ENCODE measurements at regions not wholly inside any gene's neighbourhood (a gene's known extent, or its start where the extent isn't known, plus 50 kb on each side); places are given as distances from the start of the nearest gene placed in this dataset.
"Not testable (repeated sequence)": the region's sequence is repeated elsewhere in the genome, so short reads cannot be mapped to it uniquely, and the experiment has no call there.

- TF ChIP-seq, protein P1, sequence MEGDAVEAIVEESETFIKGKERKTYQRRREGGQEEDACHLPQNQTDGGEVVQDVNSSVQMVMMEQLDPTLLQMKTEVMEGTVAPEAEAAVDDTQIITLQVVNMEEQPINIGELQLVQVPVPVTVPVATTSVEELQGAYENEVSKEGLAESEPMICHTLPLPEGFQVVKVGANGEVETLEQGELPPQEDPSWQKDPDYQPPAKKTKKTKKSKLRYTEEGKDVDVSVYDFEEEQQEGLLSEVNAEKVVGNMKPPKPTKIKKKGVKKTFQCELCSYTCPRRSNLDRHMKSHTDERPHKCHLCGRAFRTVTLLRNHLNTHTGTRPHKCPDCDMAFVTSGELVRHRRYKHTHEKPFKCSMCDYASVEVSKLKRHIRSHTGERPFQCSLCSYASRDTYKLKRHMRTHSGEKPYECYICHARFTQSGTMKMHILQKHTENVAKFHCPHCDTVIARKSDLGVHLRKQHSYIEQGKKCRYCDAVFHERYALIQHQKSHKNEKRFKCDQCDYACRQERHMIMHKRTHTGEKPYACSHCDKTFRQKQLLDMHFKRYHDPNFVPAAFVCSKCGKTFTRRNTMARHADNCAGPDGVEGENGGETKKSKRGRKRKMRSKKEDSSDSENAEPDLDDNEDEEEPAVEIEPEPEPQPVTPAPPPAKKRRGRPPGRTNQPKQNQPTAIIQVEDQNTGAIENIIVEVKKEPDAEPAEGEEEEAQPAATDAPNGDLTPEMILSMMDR (IDR thresholded peaks at IDR 0.05; ENCODE audit: insufficient read depth, low read length, poor library complexity, severe bottlenecking) = not testable (repeated sequence)
- TF ChIP-seq EZH2phosphoT487 (conservative IDR thresholded peaks at IDR 0.05; ENCODE audit: low read length) = not testable (repeated sequence)
Observed at GRCh38 chr2:83363138-83363537, 1095.9 kb downstream of the SUCLG1 start.

Data from SU-DHL-6 (cell line).